ENCODE measurements at regions not wholly inside any gene's neighbourhood (a gene's known extent, or its start where the extent isn't known, plus 50 kb on each side); places are given as distances from the start of the nearest gene placed in this dataset.

GRCh38 chr2:192443831-192444230, 249.1 kb upstream of the TMEFF2 start:
- TF ChIP-seq CTCF (conservative IDR thresholded peaks at IDR 0.05; ENCODE audit: low read depth, low read length): no peak
- no peak for TF ChIP-seq EZH2 (IDR thresholded peaks at IDR 0.05; ENCODE audit: low read length, unreplicated experiment)
